Left ventricle myocardium inferior (tissue), 1 donor: ENCODE measurements at regions not wholly inside any gene's neighbourhood (a gene's known extent, or its start where the extent isn't known, plus 50 kb on each side); places are given as distances from the start of the nearest gene placed in this dataset.

Experiments
- DNase-seq: peaks from one replicate; pipeline ENCODE4 v3.0.0-alpha.2; 2020
- H3K27ac ChIP-seq: fragments of 200-600 bp; replicated peaks from 2 replicates; pipeline ENCODE4 v1.8.0; 2021
- H3K27me3 ChIP-seq: fragments of 200-600 bp; 2 replicates; pipeline ENCODE4 v1.8.0; 2021; ENCODE audit warnings: low read depth
- H3K36me3 ChIP-seq: fragments of 200-600 bp; 2 replicates; pipeline ENCODE4 v1.8.0; 2021
- H3K4me1 ChIP-seq: fragments of 200-600 bp; 2 replicates; pipeline ENCODE4 v1.8.0; 2021
- H3K4me3 ChIP-seq: fragments of 200-600 bp; 2 replicates; pipeline ENCODE4 v1.8.0; 2021; ENCODE audit warnings: mild to moderate bottlenecking, moderate library complexity
- H3K9me3 ChIP-seq: fragments of 200-600 bp; replicated peaks from 2 replicates; pipeline ENCODE4 v1.8.0; 2021
- CTCF ChIP-seq: fragments of 200-600 bp; IDR thresholded peaks from 2 replicates; pipeline ENCODE4 v1.8.0; 2021; ENCODE audit warnings: antibody characterized with exemption, mild to moderate bottlenecking, borderline replicate concordance
- intact Hi-C: fragments of 100-400 bp; cut with micrococcal nuclease; formaldehyde crosslinking; loops from one replicate; pipeline ENCODE4 v1.11.0; 2022
- donor health status: DM: no; HTN: yes; CAD: no; lungs with severe emphysema.

- no peak for DNase-seq
- no peaks in the 10 kb centered on the region for H3K9me3 ChIP-seq
- no peaks in the 10 kb centered on the region for H3K36me3 ChIP-seq
- no peak overlapping the region for H3K4me3 ChIP-seq
- intact Hi-C loops, result no loop called here
- TF ChIP-seq CTCF, result no peak
- peaks cover 98% of the 10 kb centered on the region for H3K27me3 ChIP-seq
- H3K4me1 ChIP-seq, result no peaks in the 10 kb centered on the region
- no peak overlapping the region for H3K27ac ChIP-seq
Measured at GRCh38 chr1:36693603-36694002, 210.9 kb upstream of the CSF3R start.

GRCh38 chr1:36693161-36693525, 210.4 kb upstream of the CSF3R start:
- intact Hi-C loops, result no loop called here
- no peaks in the 10 kb centered on the region for H3K4me1 ChIP-seq
- DNase-seq, result no peak
- no peak overlapping the region for H3K4me3 ChIP-seq
- H3K27ac ChIP-seq, result no peak overlapping the region
- H3K9me3 ChIP-seq, result no peaks in the 10 kb centered on the region
- H3K36me3 ChIP-seq, result no peaks in the 10 kb centered on the region
- TF ChIP-seq CTCF, result no peak
- H3K27me3 ChIP-seq, result peaks cover 94% of the 10 kb centered on the region

- Histone ChIP-seq H3K4me3 (no peak overlapping the region), H3K27me3 (peaks cover 93% of the 10 kb centered on the region)
- intact Hi-C loops, result no loop called here
Measured at GRCh38 chr1:36692465-36693160, 209.9 kb upstream of the CSF3R start.

GRCh38 chr1:36691374-36691773, 208.7 kb upstream of the CSF3R start:
- no peak for TF ChIP-seq CTCF
- no peaks in the 10 kb centered on the region for H3K9me3 ChIP-seq
- H3K27me3 ChIP-seq, result peaks cover 93% of the 10 kb centered on the region
- no peak overlapping the region for H3K4me3 ChIP-seq
- no peaks in the 10 kb centered on the region for H3K36me3 ChIP-seq
- H3K27ac ChIP-seq, result no peak overlapping the region
- no peak for DNase-seq
- intact Hi-C loops, result no loop called here
- H3K4me1 ChIP-seq, result no peaks in the 10 kb centered on the region

More at GRCh38 chr1:36692465-36693160, 209.9 kb upstream of the CSF3R start:
- no peaks in the 10 kb centered on the region for H3K9me3 ChIP-seq
- DNase-seq, result no peak
- no peaks in the 10 kb centered on the region for H3K4me1 ChIP-seq
- no peak for TF ChIP-seq CTCF
- no peak overlapping the region for H3K27ac ChIP-seq
- no peaks in the 10 kb centered on the region for H3K36me3 ChIP-seq

- Histone ChIP-seq H3K36me3 (no peaks in the 10 kb centered on the region), H3K9me3 (no peaks in the 10 kb centered on the region), H3K27ac (no peak overlapping the region), H3K27me3 (peaks cover 92% of the 10 kb centered on the region), H3K4me1 (no peaks in the 10 kb centered on the region), H3K4me3 (no peak overlapping the region)
- intact Hi-C loops, result no loop called here
- no peak for TF ChIP-seq CTCF
- no peak for DNase-seq
Measured at GRCh38 chr1:36689992-36690391, 207.3 kb upstream of the CSF3R start.
